Neural cell (in vitro differentiated cells): ENCODE measurements at regions not wholly inside any gene's neighbourhood (a gene's known extent, or its start where the extent isn't known, plus 50 kb on each side); places are given as distances from the start of the nearest gene placed in this dataset.

ENCODE experiments used
- H2AFZ ChIP-seq: fragments of 200-600, 300-800 bp; sonication (generic), shearing (Covaris generic); 2 replicates; pipeline ENCODE4 v1.6.0; 2014; ENCODE audit warnings: low read depth, mild to moderate bottlenecking, antibody characterized with exemption, low read length, moderate library complexity
- H3F3A ChIP-seq: fragments of 200-600 bp; shearing (Covaris generic); 2 replicates; pipeline ENCODE4 v1.6.1; 2016; ENCODE audit warnings: mild to moderate bottlenecking, moderate library complexity, mixed read lengths, antibody characterized with exemption, low read length; ENCODE audit not compliant: insufficient read depth, poor library complexity, severe bottlenecking
- H3K27ac ChIP-seq: fragments of 200-600, 300-800 bp; sonication (generic), shearing (Covaris generic); 2 replicates; pipeline ENCODE4 v1.5.1; 2014; ENCODE audit warnings: mild to moderate bottlenecking, low read length, moderate library complexity
- H3K27me3 ChIP-seq: fragments of 300-800, 200-600 bp; sonication (generic), shearing (Covaris generic); 2 replicates; pipeline ENCODE4 v1.6.0; 2014; ENCODE audit warnings: mild to moderate bottlenecking, low read depth, low read length, moderate library complexity; ENCODE audit not compliant: insufficient read depth
- H3K36me3 ChIP-seq: fragments of 300-800, 200-600 bp; sonication (generic), shearing (Covaris generic); 2 replicates; pipeline ENCODE4 v1.5.1; 2014; ENCODE audit warnings: mild to moderate bottlenecking, antibody characterized with exemption, low read length, moderate library complexity; ENCODE audit not compliant: insufficient read depth
- H3K4me2 ChIP-seq: fragments of 300-800, 200-600 bp; sonication (generic), shearing (Covaris generic); 2 replicates; pipeline ENCODE4 v1.6.0; 2014; ENCODE audit warnings: mild to moderate bottlenecking, low read length
- H3K4me3 ChIP-seq: fragments of 300-800, 200-600 bp; sonication (generic), shearing (Covaris generic); 2 replicates; pipeline ENCODE4 v1.5.1; 2014; ENCODE audit warnings: mild to moderate bottlenecking, low read length, moderate library complexity
- H3K79me2 ChIP-seq: fragments of 200-600 bp; shearing (Covaris generic); replicated peaks from 2 replicates; pipeline ENCODE4 v1.6.0; 2014; ENCODE audit warnings: mild to moderate bottlenecking, low read length, moderate library complexity; ENCODE audit not compliant: insufficient read depth
- H3K9ac ChIP-seq: fragments of 300-800, 200-600 bp; sonication (generic), shearing (Covaris generic); 2 replicates; pipeline ENCODE4 v1.6.1; 2016; ENCODE audit warnings: mild to moderate bottlenecking, low read length, mixed read lengths
- H3K9me2 ChIP-seq: fragments of 200-600 bp; shearing (Covaris generic); 2 replicates; pipeline ENCODE4 v1.6.1; 2016; ENCODE audit warnings: mild to moderate bottlenecking, low read length, mixed read lengths; ENCODE audit not compliant: insufficient read depth
- H3K9me3 ChIP-seq: fragments of 200-600, 300-800 bp; sonication (generic), shearing (Covaris generic); 2 replicates; pipeline ENCODE4 v1.6.1; 2016; ENCODE audit warnings: mild to moderate bottlenecking, mixed run types, low read length, moderate library complexity, mixed read lengths
- H4K20me1 ChIP-seq: fragments of 200-600 bp; shearing (Covaris generic); 2 replicates; pipeline ENCODE4 v1.6.1; 2016; ENCODE audit warnings: mild to moderate bottlenecking, mixed run types; ENCODE audit not compliant: insufficient read depth
- EP300 ChIP-seq: fragments of 450-650 bp; conservative IDR thresholded peaks from 2 replicates; pipeline ENCODE4 v1.6.1; 2014; ENCODE audit warnings: antibody characterized with exemption, mild to moderate bottlenecking, moderate library complexity; ENCODE audit not compliant: poor library complexity, severe bottlenecking
- EZH2 ChIP-seq: fragments of 200-600, 300-800 bp; shearing (Covaris generic), sonication (generic); IDR thresholded peaks from 2 replicates; pipeline ENCODE4 v1.6.1; 2014; ENCODE audit warnings: antibody characterized with exemption, low read length, borderline replicate concordance, mild to moderate bottlenecking; ENCODE audit not compliant: insufficient read depth, poor library complexity, severe bottlenecking
- MXI1 ChIP-seq: fragments of 450-650 bp; conservative IDR thresholded peaks from 2 replicates; pipeline ENCODE4 v1.6.1; 2014; ENCODE audit warnings: antibody characterized with exemption, mild to moderate bottlenecking; ENCODE audit not compliant: poor library complexity, severe bottlenecking
- POLR2AphosphoS5 ChIP-seq: IDR thresholded peaks from 2 replicates; pipeline ENCODE4 v1.6.1; 2012
- RAD21 ChIP-seq: fragments of 450-650 bp; conservative IDR thresholded peaks from 2 replicates; pipeline ENCODE4 v1.6.1; 2014; ENCODE audit warnings: antibody characterized with exemption, mild to moderate bottlenecking, moderate library complexity
- REST ChIP-seq: IDR thresholded peaks from 2 replicates; pipeline ENCODE4 v1.6.1; 2012; ENCODE audit warnings: borderline replicate concordance
- SMC3 ChIP-seq: fragments of 450-650 bp; conservative IDR thresholded peaks from 2 replicates; pipeline ENCODE4 v1.6.1; 2014; ENCODE audit warnings: antibody characterized with exemption, mild to moderate bottlenecking, moderate library complexity; ENCODE audit not compliant: poor library complexity
- TAF1 ChIP-seq: IDR thresholded peaks from 2 replicates; pipeline ENCODE4 v1.6.1; 2012; ENCODE audit warnings: low read depth
- TF ChIP-seq, protein P1 (sequence below): fragments of 450-650 bp; IDR thresholded peaks from 2 replicates; pipeline ENCODE4 v1.5.1; 2014; ENCODE audit warnings: antibody characterized with exemption, mild to moderate bottlenecking, moderate library complexity; ENCODE audit not compliant: poor library complexity, severe bottlenecking

- Histone ChIP-seq H3K27me3 (no peaks in the 10 kb centered on the region), H3K9me3 (no peaks in the 10 kb centered on the region), H3K9ac (no peak overlapping the region), H3K9me2 (no peaks in the 10 kb centered on the region), H2AFZ (no peak overlapping the region), H3K4me2 (no peak overlapping the region), H3K36me3 (no peaks in the 10 kb centered on the region), H3F3A (no peaks in the 10 kb centered on the region), H3K27ac (no peak overlapping the region), H3K79me2 (no peaks in the 10 kb centered on the region), H4K20me1 (no peaks in the 10 kb centered on the region), H3K4me3 (no peak overlapping the region)
- TF ChIP-seq EZH2 (no peak), EP300 (no peak), RAD21 (no peak), MXI1 (no peak), TAF1 (no peak), SMC3 (no peak), REST (no peak), POLR2AphosphoS5 (no peak)
- TF ChIP-seq, protein P1, sequence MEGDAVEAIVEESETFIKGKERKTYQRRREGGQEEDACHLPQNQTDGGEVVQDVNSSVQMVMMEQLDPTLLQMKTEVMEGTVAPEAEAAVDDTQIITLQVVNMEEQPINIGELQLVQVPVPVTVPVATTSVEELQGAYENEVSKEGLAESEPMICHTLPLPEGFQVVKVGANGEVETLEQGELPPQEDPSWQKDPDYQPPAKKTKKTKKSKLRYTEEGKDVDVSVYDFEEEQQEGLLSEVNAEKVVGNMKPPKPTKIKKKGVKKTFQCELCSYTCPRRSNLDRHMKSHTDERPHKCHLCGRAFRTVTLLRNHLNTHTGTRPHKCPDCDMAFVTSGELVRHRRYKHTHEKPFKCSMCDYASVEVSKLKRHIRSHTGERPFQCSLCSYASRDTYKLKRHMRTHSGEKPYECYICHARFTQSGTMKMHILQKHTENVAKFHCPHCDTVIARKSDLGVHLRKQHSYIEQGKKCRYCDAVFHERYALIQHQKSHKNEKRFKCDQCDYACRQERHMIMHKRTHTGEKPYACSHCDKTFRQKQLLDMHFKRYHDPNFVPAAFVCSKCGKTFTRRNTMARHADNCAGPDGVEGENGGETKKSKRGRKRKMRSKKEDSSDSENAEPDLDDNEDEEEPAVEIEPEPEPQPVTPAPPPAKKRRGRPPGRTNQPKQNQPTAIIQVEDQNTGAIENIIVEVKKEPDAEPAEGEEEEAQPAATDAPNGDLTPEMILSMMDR = no peak
Measured at GRCh38 chr11:80638296-80638695, 1197.5 kb upstream of the TENM4 start.

DNA sequence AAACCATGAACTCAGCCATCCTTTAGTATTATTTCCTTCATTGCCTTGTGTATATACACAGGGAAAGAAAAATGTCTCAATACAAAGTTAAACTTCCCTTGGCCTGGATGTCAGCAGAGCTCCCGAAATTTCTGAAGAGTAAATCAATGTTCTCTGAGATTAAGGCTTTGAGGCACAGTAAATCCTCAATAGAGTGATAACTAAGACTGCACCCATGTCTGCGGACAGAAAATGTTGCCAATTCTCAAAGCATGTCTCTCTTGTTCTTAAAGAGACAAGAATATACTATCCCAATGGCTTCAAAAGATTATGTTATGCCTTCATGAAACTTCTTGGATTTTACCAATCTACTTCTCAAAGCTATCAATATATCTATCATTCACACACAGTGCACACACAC, 1196.7 kb upstream of the TENM4 start:
- H3K79me2 ChIP-seq = no peaks in the 10 kb centered on the region
- H3K36me3 ChIP-seq = no peaks in the 10 kb centered on the region
- H3F3A ChIP-seq = no peaks in the 10 kb centered on the region
- H3K9me3 ChIP-seq = no peaks in the 10 kb centered on the region
- H3K27ac ChIP-seq = no peak overlapping the region
- TF ChIP-seq SMC3 (no peak), REST (no peak), RAD21 (no peak), EZH2 (no peak), EP300 (no peak), MXI1 (no peak), POLR2AphosphoS5 (no peak), TAF1 (no peak)
- TF ChIP-seq, protein P1 = no peak
- no peak overlapping the region for H3K4me3 ChIP-seq
- no peaks in the 10 kb centered on the region for H4K20me1 ChIP-seq
- no peak overlapping the region for H3K9ac ChIP-seq
- no peak overlapping the region for H3K4me2 ChIP-seq
- no peaks in the 10 kb centered on the region for H3K27me3 ChIP-seq
- H2AFZ ChIP-seq = no peak overlapping the region
- H3K9me2 ChIP-seq = no peaks in the 10 kb centered on the region
